ENCODE measurements at regions not wholly inside any gene's neighbourhood (a gene's known extent, or its start where the extent isn't known, plus 50 kb on each side); places are given as distances from the start of the nearest gene placed in this dataset.
A peak's percentile ranks its signal among the peaks of the same experiment; 100 is the strongest.

DNA sequence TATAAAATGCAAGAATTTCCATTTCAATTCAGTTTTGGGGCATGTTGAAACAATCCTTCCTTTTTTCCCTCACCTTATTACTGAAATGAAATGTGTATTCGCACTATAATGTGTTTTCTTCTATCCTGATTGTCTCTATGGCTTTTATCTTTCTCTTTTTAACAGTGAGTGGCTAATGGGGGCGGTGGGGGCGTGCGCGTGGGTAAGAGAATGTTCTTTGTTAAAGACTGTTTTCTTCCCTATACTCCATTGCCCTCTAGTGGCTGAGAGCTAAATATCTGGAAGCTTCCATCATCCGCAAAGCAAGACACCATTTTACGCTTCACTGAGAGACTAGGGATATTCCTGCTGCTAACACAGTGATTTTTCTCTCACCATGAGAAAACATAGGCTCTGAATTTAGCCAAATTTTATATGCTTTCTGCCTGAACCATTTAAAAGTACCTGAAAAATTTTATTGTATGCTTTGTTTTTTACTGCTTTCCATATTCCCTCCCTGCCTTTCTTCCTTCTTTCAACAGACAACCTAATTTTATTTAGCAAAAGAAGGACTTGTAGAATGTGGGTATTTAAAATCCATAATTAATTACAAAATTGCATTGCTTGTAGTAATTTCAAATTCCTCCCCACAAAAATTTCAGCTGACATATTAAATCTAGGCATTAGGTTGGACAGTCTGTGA, 194.0 kb downstream of the GASK1B start:
- peak in 2 of 4 donors; percentile 50 to 51 for DNase-seq (ENCODE audit: low read depth in 4 of 4, low spot score in 3 of 4)

- DNase-seq (ENCODE audit: low read depth in 4 of 4, low spot score in 3 of 4): no peak
Observed at GRCh38 chr4:157977086-157977485, 195.7 kb downstream of the GASK1B start.

- no peak for DNase-seq (ENCODE audit: low read depth in 4 of 4, low spot score in 3 of 4)
Observed at GRCh38 chr4:157973297-157973696, 199.5 kb downstream of the GASK1B start.

- no peak for DNase-seq (ENCODE audit: low read depth in 4 of 4, low spot score in 3 of 4)
Observed at GRCh38 chr4:157964463-157964862, 208.4 kb downstream of the GASK1B start.

- DNase-seq (ENCODE audit: low read depth in 4 of 4, low spot score in 3 of 4): no peak
Observed at GRCh38 chr4:157961229-157961990, 211.4 kb downstream of the GASK1B start.

DNA sequence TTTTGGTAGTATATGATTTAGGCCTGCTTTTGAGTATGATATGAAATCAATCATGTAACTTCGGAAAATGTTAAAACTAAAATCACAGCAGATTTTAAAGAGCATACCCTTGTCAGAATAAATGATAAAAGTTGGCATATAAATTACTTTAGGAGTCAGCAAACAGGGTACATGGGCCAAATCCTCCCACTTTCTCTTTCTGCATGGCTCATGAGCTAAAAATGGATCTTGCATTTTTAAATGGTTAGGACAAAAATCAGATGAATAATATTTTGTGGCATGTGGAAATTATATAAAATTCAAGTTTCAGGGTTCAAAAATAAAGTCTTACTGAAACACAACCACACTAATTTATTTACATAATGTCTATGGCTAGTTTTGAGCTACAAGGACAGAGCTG, 214.9 kb downstream of the GASK1B start:
- DNase-seq (ENCODE audit: low read depth in 4 of 4, low spot score in 3 of 4): no peak

DNA sequence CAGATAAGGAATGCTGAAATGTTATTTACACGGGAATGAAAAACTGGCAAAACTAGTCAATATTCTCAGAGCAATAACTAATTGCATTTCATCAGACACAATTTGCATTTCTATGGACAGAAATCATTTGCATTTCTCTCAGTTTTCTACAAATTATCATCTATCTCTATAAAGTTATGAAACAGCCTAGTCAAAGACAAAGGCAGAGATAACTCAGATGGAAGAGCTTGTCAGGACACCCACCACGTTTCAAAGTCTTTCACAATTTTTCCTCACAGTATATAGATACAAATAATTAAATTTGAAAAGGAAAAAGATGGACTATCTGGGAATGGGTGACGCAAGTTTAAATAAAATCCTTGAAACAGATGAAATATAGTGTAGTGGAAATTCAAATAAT, 230.8 kb downstream of the GASK1B start:
- DNase-seq (ENCODE audit: low read depth in 4 of 4, low spot score in 3 of 4): no peak

GRCh38 chr4:157934151-157934550, 238.7 kb downstream of the GASK1B start:
- DNase-seq (ENCODE audit: low read depth in 4 of 4, low spot score in 3 of 4): no peak

DNA sequence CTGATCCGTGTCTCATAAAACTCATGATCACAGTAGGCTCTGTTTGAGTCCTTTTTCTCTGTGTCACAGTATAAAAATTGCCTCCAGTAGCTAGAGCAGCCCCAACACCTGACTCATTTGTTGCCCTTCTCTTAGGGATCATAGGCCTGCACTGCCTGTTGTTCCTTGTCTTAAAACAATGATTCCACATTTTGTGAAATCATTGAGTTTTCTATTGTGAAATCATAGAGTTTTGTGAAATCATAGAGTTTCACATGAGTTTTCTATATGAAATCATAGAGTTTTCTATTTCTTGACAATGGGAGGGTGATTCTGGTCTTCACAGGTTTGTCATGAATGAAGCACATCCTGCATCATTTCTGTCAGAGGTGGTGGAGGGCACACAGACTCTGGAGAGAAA, 239.9 kb downstream of the GASK1B start:
- DNase-seq (ENCODE audit: low read depth in 4 of 4, low spot score in 3 of 4): no peak

DNA sequence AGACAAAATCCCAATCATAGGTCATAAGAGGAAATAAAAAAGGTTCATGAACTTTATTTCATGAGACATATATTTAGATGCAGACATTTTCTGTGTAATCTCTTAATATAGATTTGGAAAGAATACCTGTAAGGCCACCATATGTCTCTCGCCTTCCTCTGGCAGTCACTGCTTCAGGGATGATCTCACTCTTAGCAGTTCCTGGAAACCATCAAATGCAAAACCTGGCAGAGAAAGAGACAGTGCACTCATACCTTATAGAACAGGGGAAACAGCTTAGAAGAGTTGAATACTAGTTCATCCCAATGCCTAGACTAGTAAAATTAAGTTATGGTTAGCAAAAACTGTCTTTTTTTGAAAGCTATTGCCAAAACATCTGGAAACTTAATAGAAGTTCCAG, 243.3 kb downstream of the GASK1B start:
- no peak for DNase-seq (ENCODE audit: low read depth in 4 of 4, low spot score in 3 of 4)

DNA sequence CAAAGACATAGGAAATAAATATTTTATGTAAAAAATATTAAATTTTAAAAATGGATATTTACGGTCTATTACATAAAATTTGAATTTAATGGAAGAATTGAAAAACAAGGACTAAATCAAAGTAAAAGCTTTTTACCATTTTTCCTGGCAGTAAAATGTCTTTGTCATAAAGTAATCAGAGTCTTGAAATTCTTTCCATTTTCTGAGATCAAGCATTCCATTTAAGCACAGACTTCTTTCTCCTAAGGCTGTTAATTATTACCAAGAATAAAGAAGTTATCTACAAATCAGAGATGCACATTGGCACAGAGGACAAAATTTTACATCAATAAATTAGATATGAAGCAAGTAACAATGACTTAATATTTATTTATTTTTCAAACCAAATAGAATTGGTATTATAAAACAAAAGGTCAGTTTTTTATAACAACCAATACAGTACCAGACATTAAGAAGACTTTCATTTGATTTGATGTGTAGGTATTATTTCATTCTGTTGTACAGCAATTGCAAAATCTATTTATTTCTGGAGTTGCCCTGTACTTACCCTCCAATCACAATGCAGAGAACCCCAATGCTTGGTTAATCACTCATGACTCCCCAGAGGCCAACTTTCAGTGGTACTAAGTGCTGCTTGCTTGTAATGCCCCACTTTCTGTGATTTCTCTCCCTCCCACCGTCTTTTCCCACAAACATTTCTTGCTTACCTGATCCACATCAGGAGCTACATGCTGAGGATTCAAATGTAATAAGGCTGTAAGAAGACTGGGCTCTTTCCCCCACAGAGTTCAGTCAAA, 254.6 kb downstream of the GASK1B start:
- peak in 2 of 4 donors; percentile 12 to 15 for DNase-seq (ENCODE audit: low read depth in 4 of 4, low spot score in 3 of 4)

- no peak for DNase-seq (ENCODE audit: low read depth in 4 of 4, low spot score in 3 of 4)
Observed at GRCh38 chr4:157912212-157912611, 260.6 kb downstream of the GASK1B start.

DNA sequence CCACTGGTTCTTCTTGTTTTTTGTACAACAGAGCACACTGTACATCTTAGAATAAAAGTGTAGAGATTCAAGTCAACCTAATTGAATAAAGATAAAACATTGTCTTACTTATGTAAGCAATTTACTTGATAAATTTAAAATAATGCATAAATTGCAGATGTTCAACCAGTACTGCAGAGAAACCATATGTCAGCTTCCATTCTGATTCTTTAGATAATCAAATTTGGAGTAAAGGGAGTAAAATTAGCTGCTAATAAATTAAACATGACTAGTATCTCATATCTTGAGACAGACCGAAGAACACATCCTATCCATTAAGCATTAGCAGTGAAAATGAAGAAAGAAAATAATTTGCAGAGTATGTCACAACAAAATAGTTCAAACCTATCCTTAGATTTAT, 261.2 kb downstream of the GASK1B start:
- DNase-seq (ENCODE audit: low read depth in 4 of 4, low spot score in 3 of 4): no peak

- DNase-seq (ENCODE audit: low read depth in 4 of 4, low spot score in 3 of 4): no peak
Observed at GRCh38 chr4:157908691-157909090, 264.1 kb downstream of the GASK1B start.

GRCh38 chr4:157908031-157908430, 264.8 kb downstream of the GASK1B start:
- DNase-seq (ENCODE audit: low read depth in 4 of 4, low spot score in 3 of 4): no peak

DNA sequence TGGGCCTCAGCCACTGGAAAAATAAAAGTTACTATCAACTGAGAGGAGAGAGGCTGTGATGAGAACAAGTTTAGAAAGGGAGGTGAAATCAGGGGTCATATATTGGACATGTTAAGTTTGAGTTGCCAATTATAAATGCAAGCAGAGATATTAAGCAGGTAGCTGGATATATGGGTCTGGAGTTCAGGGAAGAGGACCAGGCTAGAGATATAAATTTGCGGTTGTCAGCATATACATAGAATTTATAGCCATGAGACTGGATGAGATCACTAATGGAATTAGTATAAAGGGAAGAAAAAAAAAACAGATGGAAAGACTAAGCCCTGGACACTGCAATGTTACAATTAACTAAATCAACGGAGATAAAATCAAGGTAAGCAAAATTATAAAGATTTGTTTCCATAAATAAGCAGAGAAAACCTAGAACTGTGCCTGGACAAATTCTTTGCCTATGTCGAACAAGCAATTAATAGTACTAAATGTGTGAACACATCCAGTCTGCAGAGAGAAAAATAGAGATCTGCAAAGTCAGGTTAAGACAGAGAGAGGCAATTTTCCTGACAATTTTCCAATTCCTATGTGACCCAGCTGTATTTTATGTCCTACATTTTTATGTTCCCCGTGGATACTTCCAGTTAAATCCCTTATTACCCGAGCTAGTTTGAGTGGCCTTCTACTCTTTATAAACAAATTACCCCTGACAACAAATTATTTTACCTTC, 265.4 kb downstream of the GASK1B start:
- no peak for DNase-seq (ENCODE audit: low read depth in 4 of 4, low spot score in 3 of 4)

DNA sequence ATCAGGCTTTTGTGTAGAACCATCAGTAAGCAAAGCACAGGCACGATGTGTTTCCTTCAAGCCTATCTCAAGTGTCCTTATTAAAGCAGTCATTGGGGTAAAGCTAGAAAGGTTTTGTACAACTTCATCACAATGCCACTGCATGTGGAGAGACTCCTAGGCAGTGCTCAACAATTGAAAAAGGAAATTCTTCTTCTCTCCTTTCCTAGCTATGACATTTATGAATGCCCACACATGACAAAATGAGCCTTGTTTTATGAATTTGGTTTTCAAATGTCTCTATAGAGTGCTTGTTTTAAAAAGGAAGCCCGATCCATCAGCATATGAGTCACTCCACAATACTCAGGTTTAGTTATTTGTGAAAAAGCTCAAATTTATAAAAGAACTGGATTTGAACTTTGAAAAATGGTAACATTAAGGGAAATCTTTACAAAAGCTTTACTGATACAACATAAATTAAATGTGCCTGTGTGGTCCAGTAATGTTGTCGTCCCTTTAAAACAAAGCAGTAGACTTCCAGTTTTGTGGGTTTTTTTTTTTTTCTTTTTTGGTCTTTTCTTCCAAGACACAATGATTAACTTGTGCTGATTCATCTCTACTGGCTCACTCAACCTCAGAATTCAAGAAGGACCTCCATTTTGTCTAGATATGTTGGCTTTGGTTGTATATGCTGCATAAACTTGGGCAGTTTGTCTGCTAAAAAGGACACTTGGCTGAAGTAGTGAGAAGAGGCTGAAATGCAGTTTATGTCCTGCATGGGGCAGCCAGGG, 273.8 kb downstream of the GASK1B start:
- no peak for DNase-seq (ENCODE audit: low read depth in 4 of 4, low spot score in 3 of 4)

- no peak for DNase-seq (ENCODE audit: low read depth in 4 of 4, low spot score in 3 of 4)
Observed at GRCh38 chr4:157897855-157898370, 274.9 kb downstream of the GASK1B start.

- DNase-seq (ENCODE audit: low read depth in 4 of 4, low spot score in 3 of 4): no peak
Observed at GRCh38 chr4:157896726-157897125, 276.1 kb downstream of the GASK1B start.

DNA sequence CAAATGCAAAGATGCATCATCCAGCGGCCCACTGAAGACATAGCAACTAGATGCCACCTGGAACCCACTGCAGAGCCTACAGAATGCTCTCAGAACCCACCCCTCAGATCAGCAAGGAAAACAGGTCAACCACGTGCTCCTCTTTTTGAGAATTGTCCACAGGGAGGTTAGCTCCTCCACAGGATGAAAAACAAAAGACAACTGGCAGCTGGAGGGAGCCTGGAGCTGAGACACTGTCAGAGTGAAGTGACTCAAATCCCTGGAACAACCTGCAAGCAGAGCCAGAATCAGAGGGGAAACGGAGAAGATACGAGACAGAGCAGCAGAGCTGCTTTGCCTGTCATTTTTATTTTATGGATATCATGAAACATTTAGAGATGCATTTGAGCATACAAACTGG, 277.6 kb downstream of the GASK1B start:
- no peak for DNase-seq (ENCODE audit: low read depth in 4 of 4, low spot score in 3 of 4)
